SK-N-SH (cell line): ENCODE measurements at regions not wholly inside any gene's neighbourhood (a gene's known extent, or its start where the extent isn't known, plus 50 kb on each side); places are given as distances from the start of the nearest gene placed in this dataset.

ENCODE experiments used
- CTCF ChIA-PET: fragments of 300-600, 350-600 bp; formaldehyde crosslinking; extraction: SDS; loops from one replicate; lab custom pipeline; 2021; lab: Yijun Ruan, JAX
- POLR2A ChIA-PET: fragments of 350-600 bp; sonication (Branson Sonifier 250); formaldehyde crosslinking; extraction: SDS; loops from one replicate; lab custom pipeline; 2020; ENCODE audit warnings: antibody characterized with exemption, inconsistent platforms; lab: Yijun Ruan, JAX
- DNase-seq: peaks from one replicate; pipeline ENCODE4 v3.0.0; 2012
- H2AFZ ChIP-seq: fragments of 200-600 bp; sonication (generic); 2 replicates; pipeline ENCODE4 v1.8.1; 2016; ENCODE audit warnings: antibody characterized with exemption, mild to moderate bottlenecking, low read depth
- H3F3A ChIP-seq: fragments of 200-600 bp; sonication (generic); replicated peaks from 2 replicates; pipeline ENCODE3; 2016; ENCODE audit warnings: antibody characterized with exemption, mild to moderate bottlenecking; ENCODE audit not compliant: insufficient read depth
- H3K27ac ChIP-seq, 2 experiments: fragments of 200-500 bp in 1 of 2; fragments of 200-600 bp in 1 of 2; sonication (Bioruptor generic) in 1 of 2; sonication (generic), shearing (Covaris generic) in 1 of 2; 2 replicates each; pipeline versions ENCODE4 v1.5.1 to v1.6.1; 2014 to 2016; ENCODE audit warnings: low read depth in 2 of 2, inconsistent platforms in 1 of 2, low read length in 1 of 2, mild to moderate bottlenecking in 1 of 2, mixed read lengths in 1 of 2
- H3K27me3 ChIP-seq: fragments of 200-600 bp; sonication (generic), shearing (Covaris generic); 2 replicates; pipeline ENCODE4 v1.6.1; 2016; ENCODE audit warnings: mixed run types; ENCODE audit not compliant: insufficient read depth
- H3K36me3 ChIP-seq, 2 experiments: fragments of 200-500 bp in 1 of 2; fragments of 200-600 bp in 1 of 2; sonication (Bioruptor generic) in 1 of 2; sonication (generic) in 1 of 2; replicated peaks in 1 of 2; 2 replicates each; pipeline versions ENCODE3 to v1.5.1; 2014 to 2016; ENCODE audit warnings: low read length in 1 of 2, mild to moderate bottlenecking in 1 of 2; ENCODE audit not compliant: insufficient read depth in 2 of 2, control insufficient read depth in 1 of 2
- H3K4me1 ChIP-seq, 2 experiments: fragments of 200-500 bp in 1 of 2; fragments of 200-600 bp in 1 of 2; sonication (Bioruptor generic) in 1 of 2; sonication (generic), shearing (Covaris generic) in 1 of 2; 2 replicates each; pipeline versions ENCODE4 v1.5.1 to v1.6.1; 2014 to 2016; ENCODE audit warnings: low read depth in 1 of 2, low read length in 1 of 2, mixed run types in 1 of 2; ENCODE audit not compliant: insufficient read depth in 2 of 2, control insufficient read depth in 1 of 2
- H3K4me2 ChIP-seq: fragments of 200-600 bp; sonication (generic), shearing (Covaris generic); 2 replicates; pipeline ENCODE4 v1.6.1; 2017; ENCODE audit warnings: mixed run types
- H3K4me3 ChIP-seq, 2 experiments: fragments of 200-500 bp in 1 of 2; fragments of 200-600 bp in 1 of 2; sonication (Bioruptor generic) in 1 of 2; sonication (generic), shearing (Covaris generic) in 1 of 2; 2 replicates each; pipeline versions ENCODE4 v1.5.1 to v1.8.1; 2014 to 2016; ENCODE audit warnings: low read depth in 2 of 2, inconsistent platforms in 1 of 2, low read length in 1 of 2, mild to moderate bottlenecking in 1 of 2, mixed read lengths in 1 of 2, moderate library complexity in 1 of 2
- H3K79me2 ChIP-seq: fragments of 200-600 bp; sonication (generic); 2 replicates; pipeline ENCODE4 v1.8.1; 2017; ENCODE audit warnings: mild to moderate bottlenecking; ENCODE audit not compliant: insufficient read depth
- H3K9ac ChIP-seq: fragments of 200-600 bp; sonication (generic); 2 replicates; pipeline ENCODE4 v1.6.1; 2017; ENCODE audit warnings: mixed run types
- H3K9me2 ChIP-seq: fragments of 200-600 bp; sonication (generic); 2 replicates; pipeline ENCODE4 v1.6.1; 2017; ENCODE audit warnings: mixed run types
- H3K9me3 ChIP-seq: fragments of 200-600 bp; sonication (generic); 2 replicates; pipeline ENCODE4 v1.6.1; 2017; ENCODE audit warnings: mixed run types, mild to moderate bottlenecking, moderate library complexity
- H4K20me1 ChIP-seq: fragments of 200-600 bp; sonication (generic); 2 replicates; pipeline ENCODE4 v1.6.1; 2017; ENCODE audit warnings: mild to moderate bottlenecking, mixed run types; ENCODE audit not compliant: insufficient read depth
- CHD2 ChIP-seq: fragments of 150-350 bp; IDR thresholded peaks from 2 replicates; pipeline ENCODE4 v1.6.1; 2018; ENCODE audit warnings: low read length; ENCODE audit not compliant: partially characterized antibody
- EZH2phosphoT487 ChIP-seq: fragments of 200-600 bp; sonication (generic); IDR thresholded peaks from 2 replicates; pipeline ENCODE4 v1.6.1; 2017; ENCODE audit warnings: low read depth, mixed run types, mild to moderate bottlenecking, antibody characterized with exemption, moderate library complexity, borderline replicate concordance
- GABPA ChIP-seq: IDR thresholded peaks from 2 replicates; pipeline ENCODE4 v1.4.0; 2012; ENCODE audit warnings: low read depth, mild to moderate bottlenecking
- GATA2 ChIP-seq: sonication (generic); formaldehyde crosslinking; IDR thresholded peaks from 2 replicates; pipeline ENCODE4 v1.5.0; 2020; ENCODE audit warnings: mild to moderate bottlenecking, missing genetic modification reagents
- NFIC ChIP-seq: IDR thresholded peaks from 2 replicates; pipeline ENCODE4 v1.4.0; 2012; ENCODE audit warnings: borderline replicate concordance
- NRF1 ChIP-seq: IDR thresholded peaks from 2 replicates; pipeline ENCODE4 v1.6.1; 2012; ENCODE audit warnings: low read depth, mild to moderate bottlenecking, low read length
- RFX5 ChIP-seq: IDR thresholded peaks from 2 replicates; pipeline ENCODE4 v1.6.1; 2012; ENCODE audit warnings: mild to moderate bottlenecking, improper control_type of control experiment, low read length
- SIN3A ChIP-seq: IDR thresholded peaks from 2 replicates; pipeline ENCODE4 v1.6.1; 2012; ENCODE audit warnings: low read depth, mild to moderate bottlenecking, low read length, moderate library complexity, borderline replicate concordance
- TAF1 ChIP-seq: IDR thresholded peaks from 2 replicates; pipeline ENCODE4 v1.6.1; 2012; ENCODE audit warnings: low read depth, mild to moderate bottlenecking, low read length, moderate library complexity, borderline replicate concordance
- YY1 ChIP-seq: IDR thresholded peaks from 2 replicates; pipeline ENCODE4 v1.4.0; 2012; ENCODE audit warnings: low read depth, mild to moderate bottlenecking
- WGBS: methylation state at CpG from one replicate; pipeline ENCODE4 v1.1.6; 2017; ENCODE audit warnings: low lambda C conversion rate; 5-methylcytosine and 5-hydroxymethylcytosine counted together
- TF ChIP-seq, protein P1 (sequence below): fragments of 200-600 bp; sonication (generic); IDR thresholded peaks from 2 replicates; pipeline ENCODE4 v1.6.1; 2017; ENCODE audit warnings: antibody characterized with exemption, mild to moderate bottlenecking, moderate library complexity
- TF ChIP-seq, protein P2 (sequence below): IDR thresholded peaks from 2 replicates; pipeline ENCODE4 v1.4.0; 2012; ENCODE audit warnings: low read depth
- TF ChIP-seq, protein P3 (sequence below): fragments of 150-350 bp; IDR thresholded peaks from 2 replicates; pipeline ENCODE4 v1.6.1; 2017; ENCODE audit warnings: antibody characterized with exemption, low read length, low read depth, borderline replicate concordance

DNA sequence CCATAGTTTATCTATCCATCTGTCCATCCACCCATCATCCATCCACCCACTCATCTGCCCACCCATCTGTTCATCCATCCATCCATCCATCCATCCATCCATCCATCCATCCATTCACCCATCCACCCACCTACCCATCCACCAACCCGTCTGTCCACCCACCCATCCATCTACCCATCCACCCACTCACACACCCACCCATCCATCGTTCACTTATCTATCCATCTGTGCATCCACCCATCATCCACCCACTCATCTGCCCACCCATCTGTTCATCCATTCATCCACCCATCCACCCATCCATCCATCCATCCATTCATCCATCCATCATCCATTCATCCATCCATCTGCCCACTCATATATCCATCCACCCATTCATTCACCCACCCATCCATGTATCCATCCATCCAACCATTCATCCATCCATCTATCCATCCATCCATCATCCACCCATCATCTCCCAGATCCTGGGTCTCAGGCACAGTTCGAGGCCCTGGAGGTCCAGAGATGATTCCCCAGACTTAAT, 88.2 kb upstream of the WNT4 start (continued):
- no peak for TF ChIP-seq SIN3A

DNA sequence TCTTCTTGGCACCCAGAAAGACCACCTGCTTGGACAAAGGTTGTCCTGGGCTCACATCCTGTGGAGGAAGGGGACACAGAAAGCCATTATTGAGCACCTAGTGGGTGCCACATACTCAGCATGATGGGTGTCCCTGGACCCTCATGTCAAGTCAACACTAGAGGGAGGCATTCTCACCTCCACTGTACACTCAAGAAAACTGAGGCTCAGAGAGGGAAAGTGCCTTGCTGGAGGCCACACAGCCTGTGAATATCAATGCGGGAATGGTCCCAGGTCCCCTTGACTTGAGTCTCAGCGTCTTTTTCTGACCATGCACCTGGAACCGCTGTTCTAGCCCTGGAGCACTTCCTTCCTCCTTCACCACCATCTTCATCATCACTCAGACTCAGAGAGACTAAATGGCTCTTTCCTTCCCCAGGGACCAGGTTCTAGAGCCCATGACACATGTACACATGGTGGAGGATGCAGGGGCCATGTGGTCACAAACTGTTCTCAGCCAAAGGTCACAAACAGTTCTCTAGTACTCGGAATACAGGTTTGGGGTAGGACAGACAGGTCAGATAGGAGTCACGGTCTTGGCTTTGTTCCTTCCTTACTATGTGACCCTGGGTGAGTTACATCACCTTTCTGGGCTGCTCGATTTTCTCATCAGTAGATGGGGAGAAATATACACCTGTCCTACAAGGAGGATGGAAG, 89.2 kb upstream of the WNT4 start:
- H3K9me2 ChIP-seq = no peaks in the 10 kb centered on the region
- H3K27ac ChIP-seq = no peak overlapping the region
- no peak for DNase-seq
- CTCF ChIA-PET = interaction anchor here (1.0 kb wide), 1 partner anchor 23 kb away, joined by 3 read pairs; no protein-coding TSS in a partner anchor
- TF ChIP-seq, protein P1, sequence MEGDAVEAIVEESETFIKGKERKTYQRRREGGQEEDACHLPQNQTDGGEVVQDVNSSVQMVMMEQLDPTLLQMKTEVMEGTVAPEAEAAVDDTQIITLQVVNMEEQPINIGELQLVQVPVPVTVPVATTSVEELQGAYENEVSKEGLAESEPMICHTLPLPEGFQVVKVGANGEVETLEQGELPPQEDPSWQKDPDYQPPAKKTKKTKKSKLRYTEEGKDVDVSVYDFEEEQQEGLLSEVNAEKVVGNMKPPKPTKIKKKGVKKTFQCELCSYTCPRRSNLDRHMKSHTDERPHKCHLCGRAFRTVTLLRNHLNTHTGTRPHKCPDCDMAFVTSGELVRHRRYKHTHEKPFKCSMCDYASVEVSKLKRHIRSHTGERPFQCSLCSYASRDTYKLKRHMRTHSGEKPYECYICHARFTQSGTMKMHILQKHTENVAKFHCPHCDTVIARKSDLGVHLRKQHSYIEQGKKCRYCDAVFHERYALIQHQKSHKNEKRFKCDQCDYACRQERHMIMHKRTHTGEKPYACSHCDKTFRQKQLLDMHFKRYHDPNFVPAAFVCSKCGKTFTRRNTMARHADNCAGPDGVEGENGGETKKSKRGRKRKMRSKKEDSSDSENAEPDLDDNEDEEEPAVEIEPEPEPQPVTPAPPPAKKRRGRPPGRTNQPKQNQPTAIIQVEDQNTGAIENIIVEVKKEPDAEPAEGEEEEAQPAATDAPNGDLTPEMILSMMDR = no peak
- TF ChIP-seq NRF1 (no peak), GABPA (no peak), NFIC (no peak), TAF1 (no peak), RFX5 (no peak), EZH2phosphoT487 (no peak), YY1 (no peak), GATA2 (CRISPR knock-in tag) (no peak), CHD2 (no peak)
- TF ChIP-seq, protein P2, sequence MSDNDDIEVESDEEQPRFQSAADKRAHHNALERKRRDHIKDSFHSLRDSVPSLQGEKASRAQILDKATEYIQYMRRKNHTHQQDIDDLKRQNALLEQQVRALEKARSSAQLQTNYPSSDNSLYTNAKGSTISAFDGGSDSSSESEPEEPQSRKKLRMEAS = no peak
- TF ChIP-seq, protein P3, sequence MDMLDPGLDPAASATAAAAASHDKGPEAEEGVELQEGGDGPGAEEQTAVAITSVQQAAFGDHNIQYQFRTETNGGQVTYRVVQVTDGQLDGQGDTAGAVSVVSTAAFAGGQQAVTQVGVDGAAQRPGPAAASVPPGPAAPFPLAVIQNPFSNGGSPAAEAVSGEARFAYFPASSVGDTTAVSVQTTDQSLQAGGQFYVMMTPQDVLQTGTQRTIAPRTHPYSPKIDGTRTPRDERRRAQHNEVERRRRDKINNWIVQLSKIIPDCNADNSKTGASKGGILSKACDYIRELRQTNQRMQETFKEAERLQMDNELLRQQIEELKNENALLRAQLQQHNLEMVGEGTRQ = no peak
- peaks cover 12% of the 10 kb centered on the region; the same call in 1 of the 2 replicates for H3K27me3 ChIP-seq
- POLR2A ChIA-PET = no interaction called here
- no peak overlapping the region for H3K4me2 ChIP-seq
- H3K36me3 ChIP-seq = no peaks in the 10 kb centered on the region
- no peak overlapping the region for H3K9ac ChIP-seq
- H3K79me2 ChIP-seq = no peaks in the 10 kb centered on the region
- no peaks in the 10 kb centered on the region for H3K9me3 ChIP-seq
- no peak overlapping the region for H3K4me3 ChIP-seq
- no peaks in the 10 kb centered on the region for H3K4me1 ChIP-seq
- H4K20me1 ChIP-seq = no peaks in the 10 kb centered on the region
- H2AFZ ChIP-seq = no peak overlapping the region
- WGBS = 43% methylated on average over 6 of the region's 6 CpGs
- H3F3A ChIP-seq = no peaks in the 10 kb centered on the region
